BJ (cell line): ENCODE measurements at regions not wholly inside any gene's neighbourhood (a gene's known extent, or its start where the extent isn't known, plus 50 kb on each side); places are given as distances from the start of the nearest gene placed in this dataset.

Experiments used
- CTCF ChIA-PET: fragments of 350-600 bp; formaldehyde crosslinking; extraction: SDS; loops from one replicate; lab custom pipeline; 2021; ENCODE audit warnings: antibody characterized with exemption, inconsistent platforms; lab: Yijun Ruan, JAX
- POLR2A ChIA-PET: fragments of 300-600 bp; sonication (Branson Sonifier 250); formaldehyde crosslinking; extraction: SDS; loops from one replicate; lab custom pipeline; 2021; ENCODE audit warnings: antibody characterized with exemption; lab: Charles Lee
- DNase-seq: peaks from one replicate; pipeline ENCODE4 v3.0.0-alpha.2; 2011; ENCODE audit warnings: low read depth
- H3K27me3 ChIP-seq: 2 replicates; pipeline ENCODE4 v1.6.0; 2011; ENCODE audit warnings: low read length; ENCODE audit not compliant: control insufficient read depth, insufficient read depth
- H3K36me3 ChIP-seq: 2 replicates; pipeline ENCODE4 v1.5.1; 2011; ENCODE audit warnings: low read length; ENCODE audit not compliant: control insufficient read depth, insufficient read depth
- H3K4me3 ChIP-seq: 2 replicates; pipeline ENCODE4 v1.5.1; 2011; ENCODE audit warnings: low read depth, mild to moderate bottlenecking, control low read depth, low read length
- CTCF ChIP-seq: IDR thresholded peaks from 2 replicates; pipeline ENCODE4 v1.5.1; 2011; ENCODE audit warnings: low read depth, mild to moderate bottlenecking, control low read depth, inconsistent platforms, low read length, moderate library complexity; ENCODE audit not compliant: insufficient read depth

GRCh38 chr9:108684288-108685025, 171.3 kb downstream of the ACTL7B start:
- no peak for DNase-seq
- ChIA-PET POLR2A (no interaction called here), CTCF (no interaction called here)
- Histone ChIP-seq H3K4me3 (no peak overlapping the region), H3K36me3 (no peaks in the 10 kb centered on the region), H3K27me3 (no peaks in the 10 kb centered on the region)
- TF ChIP-seq CTCF, result no peak

GRCh38 chr9:108683245-108683644, 172.5 kb downstream of the ACTL7B start:
- TF ChIP-seq CTCF, result no peak
- DNase-seq, result no peak
- H3K4me3 ChIP-seq, result no peak overlapping the region
- ChIA-PET CTCF (interaction anchor here (0.8 to 1.8 kb wide), 3 partner anchors 9 to 29 kb away, joined by 3 read pairs; no protein-coding TSS in a partner anchor), POLR2A (no interaction called here)
- no peaks in the 10 kb centered on the region for H3K27me3 ChIP-seq
- no peaks in the 10 kb centered on the region for H3K36me3 ChIP-seq

GRCh38 chr9:108681851-108682590, 173.8 kb downstream of the ACTL7B start:
- no peaks in the 10 kb centered on the region for H3K27me3 ChIP-seq
- ChIA-PET CTCF (interaction anchor here (0.6 to 1.8 kb wide), 3 partner anchors 10 to 1346 kb away, joined by 3 to 5 read pairs (median 3); no protein-coding TSS in a partner anchor), POLR2A (no interaction called here)
- no peaks in the 10 kb centered on the region for H3K36me3 ChIP-seq
- H3K4me3 ChIP-seq, result no peak overlapping the region
- no peak for DNase-seq
- TF ChIP-seq CTCF, result no peak

- Histone ChIP-seq H3K4me3 (no peak overlapping the region), H3K27me3 (no peaks in the 10 kb centered on the region), H3K36me3 (no peaks in the 10 kb centered on the region)
- CTCF ChIA-PET, result interaction anchor here (1.0 to 1.5 kb wide), 3 partner anchors 10 to 49 kb away, joined by 3 to 5 read pairs (median 5); no protein-coding TSS in a partner anchor
- no peak for TF ChIP-seq CTCF
- POLR2A ChIA-PET, result no interaction called here
- DNase-seq, result no peak
Measured at GRCh38 chr9:108680946-108681345, 174.8 kb downstream of the ACTL7B start.

GRCh38 chr9:108677776-108678175, 178.0 kb downstream of the ACTL7B start:
- Histone ChIP-seq H3K27me3 (no peaks in the 10 kb centered on the region), H3K36me3 (no peaks in the 10 kb centered on the region), H3K4me3 (no peak overlapping the region)
- DNase-seq, result no peak
- ChIA-PET POLR2A (no interaction called here), CTCF (no interaction called here)
- TF ChIP-seq CTCF, result no peak
